ENCODE measurements at regions not wholly inside any gene's neighbourhood (a gene's known extent, or its start where the extent isn't known, plus 50 kb on each side); places are given as distances from the start of the nearest gene placed in this dataset.
"Not testable (repeated sequence)": the region's sequence is repeated elsewhere in the genome, so short reads cannot be mapped to it uniquely, and the experiment has no call there.

DNA sequence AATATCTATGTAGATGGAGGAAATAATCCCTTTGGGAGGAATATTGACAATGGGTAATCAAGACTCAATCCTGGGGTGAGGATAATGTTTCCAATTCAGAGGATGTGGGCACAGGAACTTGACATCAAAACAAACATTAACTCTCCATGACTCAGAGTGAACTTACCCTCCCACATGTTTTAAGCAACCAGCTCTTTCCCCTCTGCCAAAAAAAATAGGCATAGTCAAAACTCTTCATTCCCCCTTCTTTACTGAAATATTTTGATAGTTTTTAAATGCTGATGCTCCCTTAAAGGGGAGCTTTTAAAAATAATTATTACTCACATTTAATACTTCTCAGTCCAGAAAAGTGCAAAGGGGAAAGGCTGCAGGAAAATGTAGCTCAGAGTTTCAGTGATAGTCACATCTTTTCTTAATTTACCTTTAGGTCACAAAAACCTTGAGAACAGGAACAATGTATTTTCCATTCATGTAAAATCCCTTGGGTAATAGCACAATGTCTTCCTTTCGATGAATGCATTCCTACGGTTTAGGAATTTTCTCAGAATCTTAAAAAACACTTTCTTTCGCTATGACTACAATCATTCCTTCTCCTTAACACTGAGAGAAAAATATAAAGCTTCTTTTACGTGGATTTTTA is 298.4 kb upstream of the GRAMD2B start:
- Histone ChIP-seq H3K4me1 (ENCODE audit: control insufficient read depth, insufficient read depth, low read length) (no peaks in the 10 kb centered on the region), H3K27me3 (ENCODE audit: control insufficient read depth, insufficient read depth, low read length, poor library complexity, severe bottlenecking) (no peaks in the 10 kb centered on the region), H3K36me3 (ENCODE audit: control insufficient read depth, insufficient read depth, low read length) (no peaks in the 10 kb centered on the region), H3K9me3 (ENCODE audit: control insufficient read depth, low read length) (no peaks in the 10 kb centered on the region), H3K4me3 (ENCODE audit: low read length) (no peak overlapping the region), H3K27ac (ENCODE audit: low read depth, low read length) (no peak overlapping the region), H3K9ac (ENCODE audit: extremely low read depth, low read length, poor library complexity, severe bottlenecking) (no peak overlapping the region)
- Mint-ChIP-seq H3K27ac (no peak overlapping the region), H3K36me3 (ENCODE audit: low read depth) (no peaks in the 10 kb centered on the region), H3K9me3 (no peaks in the 10 kb centered on the region), H3K4me3 (no peak overlapping the region), H3K4me1 (peaks cover 17% of the 10 kb centered on the region), H3K27me3 (ENCODE audit: insufficient read depth) (no peaks in the 10 kb centered on the region)
- WGBS, 2 experiments (ENCODE audit: insufficient coverage in 1 of 2, insufficient read length in 1 of 2) = 33 to 84% methylated on average over 1 to 3 of the region's 4 CpGs
- DNase-seq = no peak
- no peak for TF ChIP-seq CTCF (conservative IDR thresholded peaks at IDR 0.05)

GRCh38 chr5:126125407-126125806 is 297.8 kb upstream of the GRAMD2B start:
- no peak for TF ChIP-seq CTCF (conservative IDR thresholded peaks at IDR 0.05)
- no peaks in the 10 kb centered on the region for H3K36me3 ChIP-seq (ENCODE audit: control insufficient read depth, insufficient read depth, low read length)

GRCh38 chr5:126126574-126126973 is 296.6 kb upstream of the GRAMD2B start:
- Mint-ChIP-seq H3K4me1 (peaks cover 17% of the 10 kb centered on the region), H3K27ac (no peak overlapping the region), H3K36me3 (ENCODE audit: low read depth) (no peaks in the 10 kb centered on the region), H3K9me3 (no peaks in the 10 kb centered on the region), H3K4me3 (no peak overlapping the region), H3K27me3 (ENCODE audit: insufficient read depth) (no peaks in the 10 kb centered on the region)
- Histone ChIP-seq H3K9me3 (ENCODE audit: control insufficient read depth, low read length) (no peaks in the 10 kb centered on the region), H3K4me3 (ENCODE audit: low read length) (no peak overlapping the region), H3K27ac (ENCODE audit: low read depth, low read length) (no peak overlapping the region), H3K36me3 (ENCODE audit: control insufficient read depth, insufficient read depth, low read length) (no peaks in the 10 kb centered on the region), H3K9ac (ENCODE audit: extremely low read depth, low read length, poor library complexity, severe bottlenecking) (no peak overlapping the region), H3K4me1 (ENCODE audit: control insufficient read depth, insufficient read depth, low read length) (no peaks in the 10 kb centered on the region), H3K27me3 (ENCODE audit: control insufficient read depth, insufficient read depth, low read length, poor library complexity, severe bottlenecking) (no peaks in the 10 kb centered on the region)
- DNase-seq = no peak
- WGBS, 2 experiments (ENCODE audit: insufficient coverage in 1 of 2, insufficient read length in 1 of 2) = 92 to 98% methylated on average over 4 of the region's 4 CpGs
- no peak for TF ChIP-seq CTCF (conservative IDR thresholded peaks at IDR 0.05)

More at GRCh38 chr5:126125407-126125806, 297.8 kb upstream of the GRAMD2B start:
- DNase-seq = no peak
- Mint-ChIP-seq H3K36me3 (ENCODE audit: low read depth) (no peaks in the 10 kb centered on the region), H3K27ac (no peak overlapping the region), H3K4me3 (no peak overlapping the region), H3K27me3 (ENCODE audit: insufficient read depth) (no peaks in the 10 kb centered on the region), H3K9me3 (no peaks in the 10 kb centered on the region), H3K4me1 (peaks cover 17% of the 10 kb centered on the region)
- WGBS, 2 experiments (ENCODE audit: insufficient coverage in 1 of 2, insufficient read length in 1 of 2) = 89% methylated on average over 1 of the region's 2 CpGs; no CpG with 5 or more reads in 1 of the 2 experiments
- no peaks in the 10 kb centered on the region for H3K9me3 ChIP-seq (ENCODE audit: control insufficient read depth, low read length)
- H3K27ac ChIP-seq (ENCODE audit: low read depth, low read length) = no peak overlapping the region
- no peak overlapping the region for H3K9ac ChIP-seq (ENCODE audit: extremely low read depth, low read length, poor library complexity, severe bottlenecking)
- no peaks in the 10 kb centered on the region for H3K4me1 ChIP-seq (ENCODE audit: control insufficient read depth, insufficient read depth, low read length)
- H3K4me3 ChIP-seq (ENCODE audit: low read length) = no peak overlapping the region
- no peaks in the 10 kb centered on the region for H3K27me3 ChIP-seq (ENCODE audit: control insufficient read depth, insufficient read depth, low read length, poor library complexity, severe bottlenecking)

GRCh38 chr5:126127371-126127770 is 295.8 kb upstream of the GRAMD2B start:
- not testable (repeated sequence) for H3K4me3 Mint-ChIP-seq; H3K27ac ChIP-seq (ENCODE audit: low read depth, low read length); H3K9me3 ChIP-seq (ENCODE audit: control insufficient read depth, low read length); H3K27ac Mint-ChIP-seq; H3K27me3 Mint-ChIP-seq (ENCODE audit: insufficient read depth); H3K4me3 ChIP-seq (ENCODE audit: low read length); H3K36me3 Mint-ChIP-seq (ENCODE audit: low read depth); H3K9me3 Mint-ChIP-seq; DNase-seq; H3K9ac ChIP-seq (ENCODE audit: extremely low read depth, low read length, poor library complexity, severe bottlenecking); H3K36me3 ChIP-seq (ENCODE audit: control insufficient read depth, insufficient read depth, low read length); H3K27me3 ChIP-seq (ENCODE audit: control insufficient read depth, insufficient read depth, low read length, poor library complexity, severe bottlenecking); H3K4me1 ChIP-seq (ENCODE audit: control insufficient read depth, insufficient read depth, low read length)
- WGBS, 2 experiments (ENCODE audit: insufficient coverage in 1 of 2, insufficient read length in 1 of 2) = 88 to 92% methylated on average over 2 of the region's 2 CpGs
- H3K4me1 Mint-ChIP-seq = peaks cover 17% of the 10 kb centered on the region
